NCI-H460 (cell line): ENCODE measurements at regions not wholly inside any gene's neighbourhood (a gene's known extent, or its start where the extent isn't known, plus 50 kb on each side); places are given as distances from the start of the nearest gene placed in this dataset.
A peak's percentile ranks its signal among the peaks of the same experiment; 100 is the strongest.
"Not testable (repeated sequence)": the region's sequence is repeated elsewhere in the genome, so short reads cannot be mapped to it uniquely, and the experiment has no call there.

Experiments
- DNase-seq: peaks from one replicate; pipeline ENCODE4 v3.0.0-alpha.2; 2016; ENCODE audit warnings: low read depth; ENCODE audit errors: extremely low read depth

DNA sequence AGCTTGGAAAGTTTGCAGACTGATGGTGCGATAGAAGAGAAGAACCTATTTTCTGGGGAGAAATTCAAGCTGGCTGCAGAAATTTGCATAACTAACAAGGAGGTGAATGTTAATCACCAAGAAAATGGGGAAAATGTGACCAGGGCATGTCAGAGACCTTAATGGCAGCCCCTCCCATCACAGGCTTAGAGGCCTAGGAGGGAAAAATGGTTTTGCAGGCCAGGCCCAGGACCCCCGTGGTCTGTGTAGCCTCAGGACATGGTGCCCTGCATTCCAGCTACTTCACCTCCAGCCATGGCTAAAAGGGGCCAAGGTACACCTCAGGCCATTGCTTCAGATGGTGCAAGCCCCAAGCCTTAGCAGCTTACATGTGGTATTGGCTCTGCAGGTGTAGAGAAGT, 207.1 kb upstream of the CXorf66 start:
- no peak for DNase-seq

GRCh38 chrX:140167551-140167950, 202.2 kb upstream of the CXorf66 start:
- no peak for DNase-seq

DNA sequence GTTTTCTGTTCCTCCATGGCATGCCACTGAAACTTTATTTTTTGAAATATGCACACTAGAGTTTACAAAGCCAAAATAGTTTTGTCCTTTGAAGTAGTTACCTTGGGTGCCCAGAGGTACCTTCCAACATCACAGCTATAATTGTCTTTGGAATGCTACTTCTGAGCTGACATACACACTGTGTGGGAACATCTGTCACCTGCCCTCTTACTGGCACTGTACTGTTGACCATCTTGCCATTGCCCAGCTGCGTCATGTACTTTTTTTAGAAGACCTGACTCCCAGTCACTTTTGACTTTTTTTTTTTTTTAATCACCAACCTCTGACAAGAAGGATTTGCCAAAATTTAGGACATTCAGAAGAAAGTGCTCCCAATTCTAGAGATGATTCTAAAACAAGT, 200.5 kb upstream of the CXorf66 start:
- DNase-seq, result no peak

- DNase-seq, result no peak
These were observed 199.1 kb upstream of the CXorf66 start for GRCh38 chrX:140164391-140164790.

DNA sequence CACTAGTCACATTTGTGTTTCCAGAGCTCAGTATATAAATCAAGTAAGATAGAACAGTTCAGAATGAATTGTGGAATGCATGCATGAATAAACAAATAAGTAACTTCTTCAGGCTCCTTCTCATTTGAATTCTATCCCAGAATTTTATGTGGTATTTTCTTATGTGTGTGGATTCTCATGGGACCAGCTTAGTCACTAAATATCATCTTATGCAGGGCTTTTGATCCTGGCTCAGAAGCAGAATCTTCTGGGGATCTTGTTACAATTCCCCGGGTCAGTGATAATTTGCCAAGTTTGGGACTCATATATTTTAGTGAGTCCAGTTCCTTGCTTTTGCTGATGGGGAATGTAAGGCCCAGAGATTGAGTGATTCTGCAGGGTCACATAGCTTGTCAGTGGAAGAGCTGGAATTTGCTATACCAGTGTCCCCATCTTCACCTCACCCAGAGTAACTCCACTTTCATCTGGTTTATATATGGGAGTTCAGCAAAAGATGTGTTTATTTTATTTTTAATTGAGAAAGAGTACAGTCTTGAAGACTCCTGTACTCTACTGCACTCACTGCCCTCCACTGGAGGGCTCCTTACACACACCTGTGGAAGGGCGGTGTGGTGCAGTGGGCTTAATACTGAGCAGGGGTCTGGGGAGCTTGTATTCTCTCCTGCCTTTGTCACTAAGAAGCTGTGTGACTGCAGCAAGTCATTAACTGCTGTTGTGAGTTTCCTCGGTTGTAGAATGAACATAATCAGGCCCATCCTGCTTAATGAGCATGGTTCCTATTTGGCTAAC, 198.2 kb upstream of the CXorf66 start:
- DNase-seq, result no peak

GRCh38 chrX:140157611-140158010, 192.3 kb upstream of the CXorf66 start:
- DNase-seq, result no peak

GRCh38 chrX:140157143-140157542, 191.8 kb upstream of the CXorf66 start:
- no peak for DNase-seq

DNA sequence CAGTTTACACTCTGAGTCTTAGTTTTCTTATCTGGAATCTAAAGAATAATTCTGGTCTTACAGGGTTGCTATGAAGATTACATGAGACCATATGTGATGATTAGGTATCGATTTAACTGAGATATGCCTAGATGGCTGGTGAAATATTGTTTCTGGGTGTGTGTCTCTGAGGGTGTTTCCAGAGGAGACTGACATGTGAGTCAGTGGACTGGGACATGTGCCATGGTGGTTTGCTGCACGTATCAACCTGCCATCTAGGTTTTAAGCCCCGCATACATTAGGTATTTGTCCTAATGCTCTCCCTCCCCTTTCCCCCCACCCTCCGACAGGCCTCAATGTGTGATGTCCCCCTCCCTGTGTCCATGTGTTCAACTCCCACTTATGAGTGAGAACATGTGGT, 186.0 kb upstream of the CXorf66 start:
- DNase-seq, result no peak

GRCh38 chrX:140149761-140150160, 184.4 kb upstream of the CXorf66 start:
- no peak for DNase-seq

DNA sequence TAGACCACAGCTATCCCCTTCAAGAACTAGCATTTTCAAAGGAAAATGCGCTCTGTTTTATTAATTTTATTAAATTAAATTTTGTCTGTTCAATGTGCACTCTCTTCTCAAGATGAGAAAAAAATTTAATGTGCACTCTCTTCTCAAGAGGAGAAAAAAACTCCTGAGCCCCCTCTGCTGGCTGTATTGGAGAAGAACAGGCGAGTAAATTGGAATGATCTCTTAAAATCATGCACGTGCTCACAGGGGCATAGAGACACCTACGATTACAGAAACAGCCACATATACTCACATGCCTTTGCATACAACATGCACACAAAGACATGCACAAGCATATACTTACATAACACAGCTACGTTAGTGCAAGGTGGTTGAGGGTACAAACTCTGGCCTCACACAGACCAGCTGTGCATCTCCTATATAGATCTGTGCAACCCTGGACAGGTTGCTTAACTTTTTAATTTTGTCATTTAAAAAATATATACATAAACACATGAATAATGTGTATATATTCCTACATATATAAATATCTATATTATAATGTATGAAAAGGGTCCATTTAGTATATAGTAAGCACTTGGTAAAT, 176.2 kb upstream of the CXorf66 start:
- DNase-seq, result peak; percentile 24

DNA sequence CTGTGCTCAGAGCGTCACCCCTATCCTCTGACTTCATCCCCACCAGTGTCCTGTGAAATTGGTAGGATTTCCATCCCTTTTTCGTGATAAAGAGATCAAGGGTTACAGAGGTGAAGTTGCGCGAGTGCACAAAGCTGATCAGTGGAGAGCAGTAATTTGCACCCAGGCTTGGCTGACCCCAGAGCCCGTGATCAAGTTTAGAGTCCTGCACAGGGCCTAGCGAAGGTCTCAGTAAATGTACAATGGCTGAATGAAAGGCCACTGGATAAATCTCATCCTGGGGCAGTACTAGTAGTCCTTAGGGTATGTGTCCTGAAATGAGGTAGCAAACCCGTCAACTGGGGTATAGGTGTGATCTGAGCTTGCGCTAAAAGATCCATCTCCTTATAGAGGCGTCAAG, 173.2 kb upstream of the CXorf66 start:
- not testable (repeated sequence) for DNase-seq

DNA sequence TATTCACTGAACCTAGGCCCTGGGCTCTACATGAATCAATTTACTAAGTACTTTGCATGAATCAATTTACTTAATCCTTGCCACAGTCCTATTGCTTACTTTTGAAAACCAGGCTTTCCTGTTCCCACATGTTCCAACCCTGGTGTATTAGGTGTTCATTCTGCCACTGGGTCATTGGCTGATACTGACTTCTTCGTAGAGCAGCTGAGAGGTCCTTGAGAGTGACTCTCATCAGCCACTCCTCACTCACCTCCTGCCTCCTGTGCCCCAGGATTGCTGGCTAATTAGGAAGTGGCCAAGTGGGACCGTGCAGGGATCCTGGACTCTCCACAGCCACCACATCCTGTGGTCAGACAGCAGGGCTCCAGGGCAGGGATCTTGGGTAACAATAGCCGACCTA, 172.7 kb upstream of the CXorf66 start:
- not testable (repeated sequence) for DNase-seq

DNA sequence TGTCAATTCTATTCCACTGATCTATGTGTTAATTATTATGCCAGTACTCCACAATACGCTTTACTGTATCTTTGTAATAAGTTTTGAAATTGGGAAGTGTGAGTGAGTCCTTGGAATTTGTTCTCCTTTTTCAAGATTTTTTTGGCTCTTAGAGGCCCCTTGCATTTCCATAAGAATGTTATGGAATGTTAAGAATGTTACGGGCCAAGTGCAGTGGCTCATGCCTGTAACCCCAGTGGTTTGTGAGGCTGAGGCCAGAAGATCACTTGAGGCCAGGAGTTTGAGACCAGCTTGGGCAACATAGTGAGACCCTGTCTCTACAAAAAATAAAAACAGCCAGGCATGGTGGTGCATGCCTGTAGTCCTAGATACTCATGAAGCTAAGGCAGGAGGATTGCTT, 167.6 kb upstream of the CXorf66 start:
- no peak for DNase-seq

- DNase-seq, result no peak
These were observed 158.1 kb upstream of the CXorf66 start for GRCh38 chrX:140123446-140123845.

DNA sequence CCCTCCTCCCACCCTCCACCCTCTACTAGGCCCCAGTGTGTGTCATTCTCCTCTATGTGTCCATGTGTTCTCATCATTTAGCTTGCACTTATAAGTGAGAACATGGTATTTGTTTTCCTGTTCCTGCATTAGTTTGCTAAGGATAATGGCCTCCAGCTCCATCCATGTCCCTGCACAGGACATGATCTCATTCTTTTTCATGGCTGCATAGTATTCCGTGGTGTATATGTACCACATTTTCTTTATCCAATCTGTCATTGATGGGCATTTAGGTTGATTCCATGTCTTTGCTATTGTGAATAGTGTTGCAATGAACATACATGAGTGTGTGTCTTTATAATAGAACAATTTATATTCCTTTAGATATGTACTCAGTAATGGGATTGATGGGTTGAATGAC, 148.7 kb upstream of the CXorf66 start:
- DNase-seq, result not testable (repeated sequence)

DNA sequence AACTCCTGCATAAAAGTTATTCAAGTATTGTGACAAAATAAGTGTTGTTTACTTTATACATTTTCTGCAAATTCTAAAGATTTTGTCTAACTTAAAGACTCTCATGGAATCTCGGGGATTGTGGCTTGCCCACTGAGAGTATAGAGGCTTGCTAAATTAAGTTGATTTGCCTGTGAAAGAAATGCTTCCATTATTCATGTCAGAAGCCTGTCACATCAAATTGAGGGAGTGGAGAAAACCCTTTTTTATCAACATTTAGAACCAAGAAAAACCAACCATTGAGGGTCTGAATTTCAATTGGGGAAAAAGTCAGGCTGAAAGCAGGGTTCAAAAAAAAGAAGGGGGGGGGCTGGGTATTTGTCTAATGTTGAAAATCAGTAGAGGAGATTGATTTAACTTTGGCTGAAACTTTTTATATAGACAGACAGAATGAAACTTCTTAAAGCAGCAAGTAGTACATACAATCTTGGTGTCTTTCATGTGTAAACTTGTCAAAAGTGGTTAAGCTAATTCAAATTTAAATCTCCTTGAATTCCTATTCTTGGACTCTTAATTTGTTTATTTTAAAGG, 144.8 kb upstream of the CXorf66 start:
- no peak for DNase-seq

GRCh38 chrX:140104760-140105159, 139.4 kb upstream of the CXorf66 start:
- no peak for DNase-seq

DNA sequence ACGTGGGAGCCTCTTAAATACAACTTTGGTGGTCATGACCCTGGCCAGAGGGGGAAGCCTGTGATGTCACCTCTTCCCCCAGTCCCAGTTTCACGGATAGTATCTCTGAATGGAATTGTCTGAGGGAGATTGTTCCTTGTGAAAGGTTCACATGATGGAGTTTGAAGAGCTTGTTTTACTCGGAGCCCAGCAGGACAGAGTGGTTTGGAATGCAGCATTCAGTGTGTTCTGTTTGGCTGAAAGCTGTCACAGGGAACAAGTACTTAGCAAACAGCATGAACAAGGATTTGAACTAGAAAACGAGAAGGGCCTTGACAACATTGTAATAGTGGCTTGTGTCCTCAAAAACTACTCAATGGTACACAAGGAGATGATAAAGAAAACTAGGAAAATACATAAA, 133.9 kb upstream of the CXorf66 start:
- DNase-seq, result no peak

DNA sequence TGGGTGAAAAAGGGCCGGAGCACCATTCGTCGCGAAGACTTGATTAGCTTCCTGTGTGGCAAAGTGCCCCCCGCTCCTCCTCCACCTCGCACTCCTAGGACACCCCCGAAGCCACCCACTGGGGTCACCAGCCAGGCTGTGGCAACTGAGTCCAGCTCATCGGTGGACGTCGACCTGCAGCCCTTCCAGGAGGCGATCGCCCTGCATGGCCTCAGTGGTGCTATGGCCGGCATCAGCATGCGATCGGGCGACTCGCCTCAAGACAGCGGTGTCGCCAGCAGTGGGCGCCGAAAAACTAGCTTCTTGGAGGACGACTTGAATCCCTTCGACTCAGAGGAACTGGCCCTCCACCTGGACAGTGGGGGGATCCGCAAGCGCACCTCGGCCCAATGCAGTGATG, 126.8 kb upstream of the CXorf66 start:
- DNase-seq, result no peak

GRCh38 chrX:140091125-140091886, 126.0 kb upstream of the CXorf66 start:
- DNase-seq, result peak; percentile 22

DNA sequence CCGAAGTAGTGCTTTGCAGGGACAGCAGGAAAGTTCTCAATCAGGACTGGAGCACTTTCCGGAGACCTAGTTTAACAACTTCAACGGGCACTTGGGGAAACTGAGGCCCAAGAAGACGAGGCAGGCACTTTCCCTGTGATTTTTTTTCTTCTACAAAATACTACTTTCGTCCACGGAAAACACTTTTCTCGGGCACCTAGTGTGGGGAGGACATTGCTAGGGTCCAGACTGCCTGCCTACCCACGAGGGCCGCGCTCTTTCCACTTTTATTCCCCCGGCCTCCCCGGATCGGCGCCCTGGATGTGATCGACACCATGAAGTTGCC, 125.4 kb upstream of the CXorf66 start:
- no peak for DNase-seq

DNA sequence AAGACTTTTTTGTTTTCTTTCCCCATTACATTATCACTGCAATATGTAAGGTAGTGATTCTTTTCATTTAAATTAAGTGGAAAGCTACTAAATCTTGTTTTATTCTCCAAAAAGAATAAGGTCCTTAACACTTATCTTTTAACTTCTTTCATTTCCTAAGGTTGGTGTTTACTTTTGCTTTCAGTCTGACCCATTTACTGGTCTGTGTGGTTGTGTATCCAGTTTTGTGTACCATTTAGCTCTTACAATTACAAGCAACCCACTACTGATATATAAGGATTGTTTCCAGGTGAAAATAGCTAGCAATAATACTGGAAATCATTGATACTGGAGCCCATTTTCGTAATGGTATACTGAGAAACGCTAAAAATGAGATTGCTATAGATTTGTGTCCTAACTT, 123.1 kb upstream of the CXorf66 start:
- DNase-seq, result no peak
